HG02943 (cell line): ENCODE measurements at regions not wholly inside any gene's neighbourhood (a gene's known extent, or its start where the extent isn't known, plus 50 kb on each side); places are given as distances from the start of the nearest gene placed in this dataset.

Experiments used
- ATAC-seq: cut with Tn5 transposase; IDR thresholded peaks from one replicate; pipeline ENCODE4 v1.9.1; 2021; ENCODE audit warnings: mild to moderate bottlenecking, low read depth, moderate library complexity; ENCODE audit not compliant: unreplicated experiment

DNA sequence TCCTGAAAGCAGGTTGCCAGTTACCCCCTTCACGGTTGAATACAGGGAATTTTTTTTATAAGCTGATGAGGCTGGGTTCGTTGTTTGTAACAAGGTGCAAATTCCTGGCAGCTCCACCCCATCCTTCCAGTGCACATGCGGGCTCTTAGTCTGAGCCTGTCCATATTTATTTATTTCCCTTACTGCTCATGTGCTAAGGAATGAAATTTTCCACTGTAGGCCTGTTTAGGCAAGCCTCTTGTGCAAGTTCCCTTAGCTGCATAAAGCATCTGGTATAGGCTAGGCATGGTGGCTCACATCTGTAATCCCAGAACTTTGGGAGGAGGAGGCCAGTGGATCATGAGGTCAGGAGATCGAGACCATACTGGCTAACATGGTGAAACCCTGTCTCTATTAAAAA lies 560.9 kb upstream of the PCDH9 start:
- no peak for ATAC-seq

DNA sequence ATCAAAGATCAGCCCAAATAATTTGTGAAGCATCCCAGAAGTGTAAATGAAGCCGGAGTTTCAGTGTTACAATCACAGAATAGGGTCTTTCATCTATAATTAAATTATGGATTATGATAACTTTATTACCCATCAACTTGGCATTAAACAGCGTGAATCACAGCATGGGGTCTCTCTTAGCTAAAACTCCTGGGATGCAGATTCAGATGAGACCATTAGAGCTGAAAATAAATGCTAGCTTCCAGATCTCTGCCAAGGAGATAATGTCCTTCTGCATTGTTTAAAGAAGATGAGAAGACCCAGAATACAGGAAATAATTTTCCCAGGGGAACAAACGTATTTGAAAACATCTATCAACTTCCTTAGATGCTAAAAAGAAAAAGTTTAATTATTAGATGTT lies 546.0 kb upstream of the PCDH9 start:
- no peak for ATAC-seq

DNA sequence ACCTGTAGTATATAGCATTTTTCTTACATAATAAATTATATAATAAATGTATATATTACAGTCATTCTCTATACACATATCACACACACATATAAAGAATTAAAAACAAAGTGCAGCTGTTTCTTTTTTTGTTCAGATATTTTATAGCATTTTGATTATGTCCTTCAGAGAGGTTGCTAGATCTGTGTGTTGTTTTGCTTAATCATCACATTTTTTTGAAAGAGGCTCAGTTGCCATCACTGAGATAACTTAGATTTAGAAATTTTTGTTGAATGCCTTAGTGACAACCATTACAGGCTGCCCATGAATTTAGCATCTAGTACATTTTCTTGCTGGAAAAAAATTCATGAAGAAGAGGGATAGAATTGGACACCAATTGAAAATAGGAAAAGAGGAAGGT lies 545.2 kb upstream of the PCDH9 start:
- ATAC-seq: no peak

DNA sequence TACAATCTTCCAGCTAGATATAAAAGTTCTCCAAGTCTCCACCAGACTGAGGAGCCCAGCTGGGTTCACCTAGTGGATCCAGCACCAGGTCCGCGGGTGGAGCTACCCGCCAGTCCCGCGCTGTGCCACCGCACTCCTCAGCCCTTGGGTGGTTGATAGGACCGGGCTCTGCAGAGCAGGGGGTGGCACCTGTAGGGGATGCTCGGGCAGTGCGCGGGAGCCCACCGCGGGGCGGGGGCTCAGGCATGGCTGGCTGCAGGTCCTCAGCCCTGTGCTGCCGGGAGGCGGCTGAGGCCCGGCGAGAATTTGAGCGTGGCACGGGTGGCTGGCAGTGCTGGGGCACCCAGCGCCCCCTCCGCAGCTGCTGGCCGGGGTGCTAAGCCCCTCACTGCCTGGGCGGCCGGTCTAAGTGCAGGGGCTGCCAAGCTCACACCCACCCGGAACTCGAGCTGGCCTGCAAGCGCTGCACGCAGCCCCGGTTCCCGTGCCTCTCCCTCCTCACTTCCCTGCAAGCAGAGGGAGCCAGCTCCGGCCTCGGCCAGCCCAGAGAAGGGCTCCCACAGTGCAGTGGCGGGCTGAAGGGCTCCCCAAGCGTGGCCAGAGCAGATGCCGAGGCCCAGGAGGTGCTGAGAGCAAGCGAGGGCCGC lies 542.8 kb upstream of the PCDH9 start:
- no peak for ATAC-seq

DNA sequence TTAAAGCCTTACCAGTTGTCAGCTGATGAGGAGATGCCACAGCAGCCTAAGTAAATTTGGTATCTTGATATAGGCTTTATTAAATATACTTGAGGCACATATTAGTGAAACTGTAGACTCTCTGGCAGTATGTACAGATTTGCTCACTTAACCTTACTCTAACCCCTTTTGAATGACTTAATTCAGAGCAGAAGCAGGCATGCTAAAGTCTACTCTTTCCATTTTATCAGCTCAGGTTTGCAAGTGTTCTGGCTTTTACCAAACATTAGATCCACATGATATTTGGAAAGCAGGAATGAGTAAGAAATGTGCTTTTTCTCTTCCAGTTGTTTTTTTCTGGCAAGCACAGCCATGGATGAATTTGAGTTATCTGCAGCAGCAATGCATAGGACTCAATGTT lies 541.0 kb upstream of the PCDH9 start:
- no peak for ATAC-seq

DNA sequence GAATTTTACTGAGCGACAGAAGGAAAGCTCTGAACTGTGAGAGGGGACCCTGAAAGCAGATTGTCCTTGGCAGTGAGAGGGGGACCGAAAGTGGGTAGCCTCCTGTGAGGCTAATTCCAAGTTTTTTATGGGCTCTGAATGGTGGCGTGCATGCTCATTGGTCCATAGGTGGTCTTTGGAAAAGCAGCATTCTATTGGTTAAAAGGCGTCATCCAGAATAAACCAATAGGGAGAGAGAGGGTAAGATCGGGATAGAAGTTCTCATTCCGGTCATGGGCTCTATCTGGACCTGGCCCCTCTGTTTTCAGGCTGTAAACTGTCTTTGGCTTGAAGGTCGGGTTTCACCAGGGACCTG lies 539.8 kb upstream of the PCDH9 start:
- ATAC-seq: no peak

DNA sequence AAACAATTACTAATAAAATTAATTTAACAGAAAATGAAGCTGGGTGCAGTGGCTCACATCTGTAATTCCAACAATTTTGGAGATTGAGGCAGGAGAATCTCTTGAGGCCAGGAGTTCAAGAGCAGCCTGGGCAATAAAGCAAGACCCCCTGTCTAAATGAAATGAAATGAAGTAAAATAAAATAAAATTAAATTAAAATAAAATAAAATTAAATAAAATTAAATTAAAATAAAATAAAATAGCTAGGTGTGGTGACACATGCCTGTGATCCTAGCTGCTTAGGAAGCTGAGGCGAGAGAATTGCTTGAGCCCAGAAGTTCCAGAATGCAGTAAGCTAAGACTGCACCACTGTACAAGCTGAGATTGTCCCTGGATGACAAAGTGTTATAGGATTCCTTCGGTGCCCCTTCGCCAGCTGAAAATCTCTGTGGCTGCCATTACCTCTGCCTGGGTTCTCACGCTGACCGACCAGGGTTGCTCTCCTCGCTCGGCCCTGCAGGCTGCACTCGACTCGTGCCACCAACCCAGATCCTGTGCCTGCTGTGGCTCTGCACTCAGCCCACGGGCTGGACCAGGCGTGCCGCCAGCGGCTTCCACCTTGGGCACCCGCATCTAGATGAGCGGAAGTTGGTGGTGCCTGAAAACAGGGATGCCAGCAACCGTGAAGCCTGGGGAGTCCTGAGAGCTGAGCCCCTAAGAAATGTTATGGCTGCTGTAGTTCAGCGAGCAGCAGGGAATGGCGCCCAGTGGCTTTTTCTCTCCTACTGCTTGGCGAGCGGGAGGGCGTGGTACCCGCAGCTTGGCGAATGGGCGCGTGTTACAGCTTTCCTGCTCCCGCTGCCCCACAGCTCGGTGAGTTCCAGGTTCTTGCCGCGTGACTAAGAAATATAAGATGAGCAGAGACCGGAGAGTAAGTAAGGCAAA lies 539.2 kb upstream of the PCDH9 start:
- ATAC-seq: no peak

DNA sequence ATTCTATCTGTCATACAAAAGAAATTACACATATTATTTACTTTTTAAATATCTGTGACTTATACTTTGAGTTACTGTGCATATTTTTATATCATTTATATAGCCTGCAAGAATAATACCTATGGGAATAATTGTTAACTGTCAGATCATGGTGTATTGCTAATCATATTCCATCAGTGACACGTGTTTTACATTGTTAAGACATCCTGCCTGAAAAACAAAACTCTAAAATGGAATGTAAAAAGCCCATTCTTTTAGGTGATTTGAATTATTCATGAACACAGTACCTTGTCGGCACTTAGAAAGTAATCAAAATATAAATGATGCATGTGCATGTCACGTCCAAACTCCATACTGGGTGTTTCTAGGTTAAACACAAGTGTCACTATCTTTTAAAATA lies 533.8 kb upstream of the PCDH9 start:
- no peak for ATAC-seq

DNA sequence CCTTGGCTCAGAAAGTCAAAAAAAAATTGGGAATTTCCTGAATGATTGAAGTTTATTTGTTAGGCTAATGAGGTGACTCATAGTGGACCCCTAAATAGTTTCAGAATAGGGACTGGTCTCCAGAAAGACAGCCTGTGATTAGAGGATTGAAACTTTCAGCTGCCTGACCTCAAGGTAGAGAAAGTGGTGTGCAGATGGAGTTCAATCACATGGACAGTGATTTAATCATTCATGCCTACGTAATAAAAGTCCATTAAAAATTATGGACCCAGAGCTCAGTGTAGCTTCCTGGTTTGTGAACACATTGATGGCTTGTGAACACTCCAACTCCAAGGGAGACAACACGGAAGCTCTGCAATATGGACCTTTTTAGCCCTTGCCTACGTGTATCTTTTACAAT lies 533.2 kb upstream of the PCDH9 start:
- no peak for ATAC-seq

DNA sequence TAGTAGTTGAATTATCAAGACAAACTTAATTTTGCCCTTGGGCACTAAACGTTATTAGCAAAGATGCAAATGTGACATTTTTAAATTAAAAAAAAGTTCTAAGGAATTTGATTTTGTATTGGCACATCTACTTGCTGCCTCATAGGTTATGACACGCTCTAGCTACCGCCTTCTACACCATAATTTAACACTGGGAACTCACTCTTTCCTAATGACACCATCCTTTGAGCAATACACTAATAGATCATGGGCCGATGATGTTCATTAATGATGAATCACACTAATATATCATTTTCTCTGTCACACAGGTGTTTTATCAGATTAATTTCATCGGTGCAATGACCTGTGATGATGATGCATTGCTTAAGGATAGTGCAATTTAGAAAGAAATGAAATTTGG lies 528.8 kb upstream of the PCDH9 start:
- ATAC-seq: no peak

DNA sequence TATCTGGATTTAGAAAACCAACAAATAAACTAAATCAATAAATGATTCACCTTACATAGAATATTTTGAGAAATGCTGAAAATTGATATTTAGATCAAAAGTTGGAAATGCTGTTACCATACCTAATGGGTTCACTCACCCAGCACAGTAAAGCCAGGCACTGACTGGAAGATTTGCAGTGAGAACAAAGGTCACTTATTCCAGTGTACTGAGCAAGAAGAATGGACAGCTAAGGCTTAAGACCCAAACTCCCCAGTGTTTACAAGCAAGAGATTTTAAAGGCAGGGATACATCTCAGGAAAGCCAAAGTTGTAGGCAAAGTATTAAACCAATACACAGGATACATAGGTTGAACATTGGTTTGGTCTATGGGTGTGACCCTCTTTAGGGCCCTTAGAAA lies 523.9 kb upstream of the PCDH9 start:
- no peak for ATAC-seq

DNA sequence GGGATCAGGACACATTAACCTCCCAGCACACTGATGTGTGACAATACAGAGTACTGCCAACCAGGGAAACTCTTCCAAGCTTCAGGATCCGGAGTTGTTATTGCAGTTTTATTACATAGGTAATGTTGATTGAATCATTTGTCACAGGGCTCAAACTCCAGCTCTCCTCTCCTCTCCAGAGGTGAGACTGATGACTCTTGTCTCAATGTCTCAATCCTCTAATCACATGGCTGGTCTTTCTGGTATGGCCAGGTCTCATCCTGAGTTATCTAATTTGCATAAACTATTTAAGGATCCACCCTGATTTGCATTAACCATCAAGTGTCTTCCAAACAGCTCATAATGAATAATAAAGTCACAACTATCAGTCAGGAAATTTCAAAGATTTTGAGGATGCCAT lies 522.6 kb upstream of the PCDH9 start:
- ATAC-seq: no peak

DNA sequence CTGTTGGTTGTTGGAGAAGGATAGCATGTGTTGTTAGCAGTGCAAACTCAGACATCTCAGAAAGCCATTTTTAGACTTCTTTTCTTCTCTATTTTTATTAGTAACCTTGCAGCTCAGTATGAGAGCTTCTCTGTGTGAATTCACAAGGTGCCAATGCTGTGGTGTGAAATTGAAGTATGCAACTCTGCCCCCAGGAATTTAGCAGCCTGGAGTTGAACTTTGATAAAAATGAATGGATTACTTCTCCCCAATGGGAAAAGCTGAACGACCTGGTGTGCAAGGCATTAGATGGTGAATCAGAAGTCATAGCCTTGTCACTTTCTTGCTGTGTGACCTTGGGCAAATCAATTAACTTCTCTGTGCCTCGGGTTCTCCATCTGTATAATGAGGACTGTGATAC lies 512.3 kb upstream of the PCDH9 start:
- no peak for ATAC-seq

DNA sequence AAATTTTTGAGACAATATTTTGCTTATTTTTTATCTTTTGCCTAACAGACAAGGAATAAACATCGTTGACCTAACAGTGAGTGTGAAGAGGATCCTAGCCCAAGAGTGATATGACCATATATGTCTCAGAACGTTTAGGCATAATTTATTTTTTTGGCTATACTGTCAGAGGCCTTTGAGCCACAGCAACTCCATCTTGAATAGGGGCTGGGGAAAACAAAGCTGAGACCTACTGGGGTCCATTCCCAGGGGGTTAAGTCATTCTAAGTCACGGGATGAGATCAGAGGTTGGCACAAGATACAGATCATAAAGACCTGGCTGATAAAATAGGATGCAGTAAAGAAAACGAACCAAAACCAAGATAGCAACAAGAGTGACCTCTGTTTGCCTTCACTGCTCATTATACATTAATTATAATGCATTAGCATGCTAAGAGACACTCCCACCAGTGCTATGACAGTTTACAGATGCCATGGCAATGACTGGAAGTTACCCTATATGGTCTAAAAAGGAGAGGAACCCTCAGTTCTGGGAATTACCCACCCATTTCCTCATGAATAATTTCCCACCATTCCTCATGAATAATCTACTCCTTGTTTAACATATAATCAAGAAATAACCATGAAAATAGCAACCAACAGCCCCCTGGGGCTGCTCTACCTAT lies 510.9 kb upstream of the PCDH9 start:
- no peak for ATAC-seq

DNA sequence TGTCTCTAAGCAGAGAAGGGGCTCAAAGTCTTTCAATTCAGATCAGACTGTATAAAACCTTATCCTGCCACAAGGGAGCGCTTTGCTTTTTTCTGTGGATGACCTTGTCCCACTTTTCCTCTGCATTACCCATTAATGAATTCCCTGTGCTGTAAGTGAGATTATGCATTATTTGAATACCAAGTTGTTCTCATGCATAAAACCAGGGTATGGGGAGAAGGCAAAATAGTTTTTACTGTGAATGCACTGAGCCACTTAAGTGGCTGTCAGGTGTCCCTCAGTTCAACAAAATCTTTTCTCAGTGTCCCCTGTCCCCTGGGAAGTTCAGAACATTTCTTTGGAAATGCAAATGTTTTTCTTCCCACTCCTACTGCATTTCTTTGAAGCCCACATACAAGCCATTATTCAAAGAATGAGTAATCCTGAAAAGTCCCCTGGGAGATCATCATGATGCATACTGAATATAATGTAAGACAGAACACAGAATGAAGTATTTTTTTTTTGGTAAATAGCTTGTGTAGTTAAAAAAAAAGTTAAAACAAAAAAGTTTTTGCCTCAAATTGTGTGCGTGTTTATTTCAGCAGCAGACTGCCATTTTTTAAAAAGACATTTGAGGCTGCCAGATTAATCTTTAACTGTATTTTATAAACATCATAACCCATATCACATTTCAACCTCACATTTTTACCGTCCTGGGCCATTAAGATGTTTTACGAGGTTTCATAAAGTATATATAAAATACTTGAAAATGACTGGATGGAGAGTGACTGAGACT lies 506.7 kb upstream of the PCDH9 start:
- no peak for ATAC-seq

DNA sequence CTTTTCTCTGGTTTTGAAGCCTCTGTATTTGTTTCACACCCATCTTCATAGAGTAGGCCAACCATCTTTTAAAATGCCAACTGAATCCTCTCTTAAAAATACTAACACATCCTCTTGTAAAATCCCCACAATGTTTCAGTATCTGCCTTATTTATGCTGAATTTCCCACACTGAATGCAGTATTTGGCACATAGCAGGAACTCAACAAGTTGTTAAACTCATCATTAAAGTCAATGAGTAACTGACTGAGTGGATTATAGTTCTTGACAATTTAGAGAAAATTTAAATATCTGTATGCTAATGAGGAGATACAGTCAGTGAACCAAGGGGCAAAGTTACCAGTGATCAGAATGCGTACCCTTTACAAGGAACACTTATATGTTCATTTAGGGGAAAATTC lies 505.5 kb upstream of the PCDH9 start:
- ATAC-seq: no peak

DNA sequence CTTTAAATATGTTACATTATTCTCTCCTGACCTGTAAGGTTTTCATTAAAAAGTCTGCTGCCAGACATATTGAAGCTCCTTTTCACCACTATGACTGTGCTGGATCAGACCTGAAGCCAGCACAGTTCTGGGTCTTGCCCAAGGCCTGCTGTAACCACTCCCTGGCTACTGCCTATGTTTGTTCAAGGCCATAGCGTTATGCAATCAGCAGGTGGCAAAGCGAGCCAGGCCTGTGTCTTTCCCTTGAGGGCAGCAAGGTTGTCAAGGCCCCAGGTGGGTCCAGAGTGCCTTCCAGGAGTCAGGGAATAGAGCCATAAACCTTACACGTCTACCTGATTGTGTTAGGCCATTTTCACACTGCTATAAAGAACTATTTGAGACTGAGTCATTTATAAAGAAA lies 496.8 kb upstream of the PCDH9 start:
- no peak for ATAC-seq

DNA sequence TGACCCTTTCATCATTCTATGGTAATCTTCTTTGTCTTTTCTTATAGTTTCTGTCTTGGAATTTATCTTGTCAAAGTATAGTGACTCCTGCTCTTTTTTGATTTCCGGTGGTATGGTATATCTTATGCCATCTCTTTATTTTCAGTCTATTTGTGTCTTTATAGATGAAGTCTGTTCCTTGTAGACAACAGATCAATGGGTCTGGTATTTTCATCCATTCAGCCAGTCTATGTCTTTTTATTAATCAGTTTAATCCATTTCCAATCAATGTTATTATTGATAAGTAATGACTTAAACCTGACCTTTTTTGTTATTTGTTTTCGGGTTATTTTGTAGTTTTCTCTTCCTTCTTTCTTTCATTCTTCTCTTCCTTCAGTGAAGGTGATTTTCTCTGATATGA lies 495.9 kb upstream of the PCDH9 start:
- ATAC-seq: no peak

DNA sequence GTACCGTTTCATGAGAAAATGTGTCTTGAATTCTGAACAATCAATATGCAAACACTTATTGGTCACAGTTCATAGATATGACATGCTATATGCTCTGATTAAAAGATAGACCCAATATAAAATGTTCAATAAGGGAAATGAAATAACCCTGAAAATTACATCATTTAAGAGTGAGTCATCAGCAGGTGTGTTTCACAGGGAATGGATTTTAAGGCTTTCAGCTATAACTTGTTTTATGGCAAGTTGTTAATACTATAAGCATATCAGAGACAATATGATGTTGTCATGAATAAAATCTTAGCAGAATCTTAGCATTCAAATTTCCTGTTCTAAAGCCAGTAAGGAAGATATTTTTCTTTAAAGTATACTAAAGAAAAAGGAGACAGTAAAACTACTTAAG lies 483.4 kb upstream of the PCDH9 start:
- no peak for ATAC-seq

DNA sequence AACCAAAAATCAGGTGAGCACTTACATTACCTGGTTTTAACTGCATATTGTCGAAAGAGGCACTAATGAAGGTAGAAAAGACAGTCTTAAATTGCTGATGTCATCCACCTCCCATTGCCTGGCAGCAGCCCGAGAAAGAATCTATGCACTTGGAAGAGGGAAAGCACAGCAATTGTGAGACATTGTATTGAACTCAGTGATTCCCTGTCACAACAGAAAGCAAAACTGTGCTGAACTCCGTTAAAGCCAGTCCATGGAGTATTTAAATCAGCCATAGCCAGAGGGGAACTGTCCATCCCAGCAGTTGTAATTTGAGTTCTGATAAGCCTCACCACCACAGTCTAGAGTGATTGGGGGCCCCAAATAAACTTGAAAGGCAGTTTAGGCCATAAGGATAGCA lies 466.6 kb upstream of the PCDH9 start:
- no peak for ATAC-seq

DNA sequence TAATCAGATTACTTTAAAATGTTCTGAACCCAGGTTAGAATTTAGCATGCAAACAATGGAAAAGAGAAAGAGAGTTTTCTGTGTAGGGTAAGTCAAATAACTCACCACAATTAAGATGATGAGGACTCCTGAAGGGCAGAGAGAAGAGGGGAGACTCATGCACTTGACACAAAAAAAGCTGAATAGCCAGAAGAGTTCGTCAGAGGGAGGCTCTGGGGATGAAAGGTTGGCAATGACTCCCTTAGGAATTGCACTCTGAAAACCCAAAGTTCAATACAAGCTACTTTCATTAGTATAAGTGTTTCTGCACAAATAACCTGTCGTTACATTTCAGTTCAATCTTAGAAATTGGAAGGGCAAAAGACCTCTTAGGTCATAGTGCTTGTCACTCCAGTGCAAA lies 434.4 kb upstream of the PCDH9 start:
- no peak for ATAC-seq
